Duodenal mucosa (tissue), 2 donors: ENCODE measurements at regions not wholly inside any gene's neighbourhood (a gene's known extent, or its start where the extent isn't known, plus 50 kb on each side); places are given as distances from the start of the nearest gene placed in this dataset.

Experiments used
- H3K27ac ChIP-seq: one replicate; pipeline ENCODE4 v1.7.0; 2013; ENCODE audit warnings: low read depth, low read length
- H3K27me3 ChIP-seq, 2 donors: one replicate each; pipeline ENCODE4 v1.7.0; 2013; ENCODE audit warnings: low read length in 2 of 2, control low read depth in 1 of 2; ENCODE audit not compliant: insufficient read depth in 2 of 2, control insufficient read depth in 1 of 2
- H3K36me3 ChIP-seq, 2 donors: one replicate each; pipeline ENCODE4 v1.7.0; 2013; ENCODE audit warnings: low read length in 2 of 2, control low read depth in 1 of 2; ENCODE audit not compliant: insufficient read depth in 2 of 2, control insufficient read depth in 1 of 2
- H3K4me1 ChIP-seq, 2 donors: one replicate each; pipeline ENCODE4 v1.7.0; 2013; ENCODE audit warnings: low read length in 2 of 2, control low read depth in 1 of 2; ENCODE audit not compliant: insufficient read depth in 2 of 2, control insufficient read depth in 1 of 2
- H3K4me3 ChIP-seq, 2 donors: one replicate each; pipeline ENCODE4 v1.7.0; 2013; ENCODE audit warnings: low read length in 2 of 2, low read depth in 1 of 2
- H3K9ac ChIP-seq, 2 donors: one replicate each; pipeline ENCODE4 v1.7.0; 2013; ENCODE audit warnings: low read length in 2 of 2, low read depth in 1 of 2
- H3K9me3 ChIP-seq, 2 donors: one replicate each; pipeline ENCODE4 v1.7.0; 2013; ENCODE audit warnings: low read length in 2 of 2, control low read depth in 1 of 2; ENCODE audit not compliant: control insufficient read depth in 1 of 2

- no peak overlapping the region for H3K9ac ChIP-seq
- no peaks in the 10 kb centered on the region for H3K27me3 ChIP-seq
- no peak overlapping the region for H3K27ac ChIP-seq
- no peak overlapping the region for H3K4me3 ChIP-seq
- H3K36me3 ChIP-seq = no peaks in the 10 kb centered on the region
- H3K9me3 ChIP-seq = no peaks in the 10 kb centered on the region
- no peaks in the 10 kb centered on the region for H3K4me1 ChIP-seq
These were observed 594.5 kb upstream of the ARRDC3 start for GRCh38 chr5:91977579-91977978.

DNA sequence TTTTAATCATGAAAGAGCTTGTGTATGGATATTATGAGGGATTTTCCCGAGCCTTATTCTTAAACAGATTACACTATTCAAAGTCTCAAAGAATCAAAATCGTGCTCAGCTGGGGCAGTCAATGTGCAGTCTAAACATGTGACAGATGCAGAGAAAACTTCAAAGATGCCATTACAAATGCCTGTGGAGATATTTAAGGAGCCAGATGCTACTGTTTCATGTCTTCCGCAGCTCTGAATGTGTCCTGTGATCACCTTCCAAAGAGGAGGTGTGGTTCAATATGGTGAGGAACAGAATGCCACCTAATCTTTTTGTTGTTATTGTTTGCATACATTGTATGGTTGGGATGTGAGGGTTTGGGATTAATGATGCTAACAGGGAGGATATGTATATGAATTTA, 593.3 kb upstream of the ARRDC3 start:
- no peaks in the 10 kb centered on the region for H3K9me3 ChIP-seq
- no peaks in the 10 kb centered on the region for H3K4me1 ChIP-seq
- H3K36me3 ChIP-seq = no peaks in the 10 kb centered on the region
- H3K27me3 ChIP-seq = no peaks in the 10 kb centered on the region
- no peak overlapping the region for H3K27ac ChIP-seq
- no peak overlapping the region for H3K4me3 ChIP-seq
- no peak overlapping the region for H3K9ac ChIP-seq

DNA sequence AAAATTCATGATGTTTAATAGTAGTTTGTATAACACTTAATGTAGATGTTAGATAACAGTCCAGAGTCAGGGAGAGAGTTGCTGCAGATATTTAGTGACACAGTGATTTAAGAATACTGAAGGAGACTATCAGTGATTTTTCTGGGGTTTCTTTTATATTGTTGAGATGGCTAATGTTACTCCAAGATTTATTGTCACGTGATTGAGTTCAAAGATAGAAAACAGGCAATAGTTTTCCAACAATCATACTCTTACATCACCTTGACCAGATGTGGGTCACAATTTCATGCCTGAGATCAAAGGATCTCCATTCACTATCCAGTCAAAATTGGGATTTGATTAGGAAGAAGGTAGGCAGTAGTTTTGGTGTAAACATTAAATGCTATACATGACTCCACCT, 580.0 kb upstream of the ARRDC3 start:
- H3K9me3 ChIP-seq = no peaks in the 10 kb centered on the region
- H3K27ac ChIP-seq = no peak overlapping the region
- H3K27me3 ChIP-seq = no peaks in the 10 kb centered on the region
- no peak overlapping the region for H3K4me3 ChIP-seq
- no peaks in the 10 kb centered on the region for H3K36me3 ChIP-seq
- H3K9ac ChIP-seq = no peak overlapping the region
- H3K4me1 ChIP-seq = no peaks in the 10 kb centered on the region

DNA sequence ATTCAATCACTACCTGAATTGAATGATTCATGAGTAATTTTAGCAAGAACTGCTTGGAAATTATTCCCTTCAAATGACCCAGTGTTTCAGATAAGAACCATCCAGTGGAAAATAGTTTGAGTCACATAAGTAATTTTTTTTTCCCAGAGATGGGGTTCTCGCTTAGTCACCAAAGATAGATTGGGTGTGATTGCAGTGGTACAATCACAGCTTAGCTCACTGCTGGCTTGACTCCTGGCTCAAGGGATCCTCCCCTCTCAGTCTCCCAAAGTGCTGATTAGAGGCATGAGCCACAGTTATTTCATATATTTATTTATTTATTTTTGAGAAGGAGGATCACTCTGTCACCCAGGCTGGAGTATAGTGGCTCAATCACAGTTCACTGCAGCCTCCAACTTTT, 574.5 kb upstream of the ARRDC3 start:
- Histone ChIP-seq H3K27ac (no peak overlapping the region), H3K4me3 (no peak overlapping the region), H3K9me3 (no peaks in the 10 kb centered on the region), H3K27me3 (no peaks in the 10 kb centered on the region), H3K4me1 (no peaks in the 10 kb centered on the region), H3K9ac (no peak overlapping the region), H3K36me3 (no peaks in the 10 kb centered on the region)

- Histone ChIP-seq H3K27me3 (no peaks in the 10 kb centered on the region), H3K4me3 (no peak overlapping the region), H3K27ac (no peak overlapping the region), H3K9ac (no peak overlapping the region), H3K36me3 (no peaks in the 10 kb centered on the region), H3K4me1 (no peaks in the 10 kb centered on the region), H3K9me3 (no peaks in the 10 kb centered on the region)
These were observed 573.6 kb upstream of the ARRDC3 start for GRCh38 chr5:91956738-91957137.

- Histone ChIP-seq H3K27ac (no peak overlapping the region), H3K36me3 (no peaks in the 10 kb centered on the region), H3K4me1 (no peaks in the 10 kb centered on the region), H3K9ac (no peak overlapping the region), H3K4me3 (no peak overlapping the region), H3K27me3 (no peaks in the 10 kb centered on the region), H3K9me3 (no peaks in the 10 kb centered on the region)
These were observed 572.5 kb upstream of the ARRDC3 start for GRCh38 chr5:91955610-91956009.

- Histone ChIP-seq H3K4me1 (no peaks in the 10 kb centered on the region), H3K27me3 (no peaks in the 10 kb centered on the region), H3K9ac (no peak overlapping the region), H3K27ac (no peak overlapping the region), H3K9me3 (no peaks in the 10 kb centered on the region), H3K4me3 (no peak overlapping the region), H3K36me3 (no peaks in the 10 kb centered on the region)
These were observed 571.0 kb upstream of the ARRDC3 start for GRCh38 chr5:91954136-91954535.

- Histone ChIP-seq H3K9me3 (no peaks in the 10 kb centered on the region), H3K27me3 (no peaks in the 10 kb centered on the region), H3K27ac (no peak overlapping the region), H3K36me3 (no peaks in the 10 kb centered on the region), H3K4me1 (no peaks in the 10 kb centered on the region), H3K9ac (no peak overlapping the region), H3K4me3 (no peak overlapping the region)
These were observed 567.2 kb upstream of the ARRDC3 start for GRCh38 chr5:91950328-91950727.

- H3K4me1 ChIP-seq = no peaks in the 10 kb centered on the region
- no peak overlapping the region for H3K4me3 ChIP-seq
- no peaks in the 10 kb centered on the region for H3K36me3 ChIP-seq
- H3K9ac ChIP-seq = no peak overlapping the region
- no peak overlapping the region for H3K27ac ChIP-seq
- no peaks in the 10 kb centered on the region for H3K27me3 ChIP-seq
- H3K9me3 ChIP-seq = no peaks in the 10 kb centered on the region
These were observed 563.8 kb upstream of the ARRDC3 start for GRCh38 chr5:91946870-91947269.

DNA sequence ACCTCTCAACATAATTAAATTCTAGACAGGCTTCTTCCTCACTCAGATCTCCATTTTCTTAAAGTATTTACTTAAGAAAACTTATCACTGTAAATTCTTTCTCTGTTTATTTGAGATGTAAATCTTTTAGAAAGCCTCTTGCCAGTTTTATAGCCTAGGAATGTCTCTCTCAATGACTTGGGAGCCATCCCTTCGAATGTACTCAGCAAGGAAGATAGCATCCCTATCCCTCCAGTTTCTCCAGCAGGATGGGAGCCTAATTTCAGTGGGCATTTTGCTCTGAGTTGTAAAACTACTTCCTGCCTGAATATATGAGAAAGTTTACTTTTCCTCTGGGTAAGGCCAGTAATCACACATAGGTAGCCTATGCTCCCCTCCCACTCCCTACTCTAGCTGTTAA, 558.5 kb upstream of the ARRDC3 start:
- Histone ChIP-seq H3K27ac (no peak overlapping the region), H3K9ac (no peak overlapping the region), H3K9me3 (no peaks in the 10 kb centered on the region), H3K36me3 (no peaks in the 10 kb centered on the region), H3K4me1 (no peaks in the 10 kb centered on the region), H3K4me3 (no peak overlapping the region), H3K27me3 (no peaks in the 10 kb centered on the region)

DNA sequence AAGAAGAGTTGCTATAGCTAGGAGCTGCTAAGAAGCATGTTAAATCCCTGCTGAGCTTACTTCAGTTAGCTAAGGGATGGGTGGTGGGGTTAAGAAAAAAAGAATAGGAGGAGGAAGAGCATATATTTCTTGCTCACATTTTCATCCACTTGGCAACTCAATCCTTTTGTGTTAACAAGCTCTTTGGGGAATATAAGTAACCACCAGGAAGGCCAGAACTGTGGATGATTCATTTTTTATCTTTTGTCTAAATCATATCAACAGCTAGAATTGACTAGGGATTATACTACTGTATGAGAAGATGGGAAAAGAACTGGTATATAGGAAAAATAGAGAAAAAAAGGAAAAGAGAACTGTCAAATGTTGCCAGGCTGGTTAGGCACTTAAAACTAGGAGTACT, 555.3 kb upstream of the ARRDC3 start:
- Histone ChIP-seq H3K9ac (no peak overlapping the region), H3K36me3 (no peaks in the 10 kb centered on the region), H3K27me3 (no peaks in the 10 kb centered on the region), H3K4me1 (no peaks in the 10 kb centered on the region), H3K4me3 (no peak overlapping the region), H3K27ac (no peak overlapping the region), H3K9me3 (no peaks in the 10 kb centered on the region)
